ENCODE measurements at regions not wholly inside any gene's neighbourhood (a gene's known extent, or its start where the extent isn't known, plus 50 kb on each side); places are given as distances from the start of the nearest gene placed in this dataset.
"Not testable (repeated sequence)": the region's sequence is repeated elsewhere in the genome, so short reads cannot be mapped to it uniquely, and the experiment has no call there.

GRCh38 chr12:18794000-18794399, 56.1 kb downstream of the CAPZA3 start:
- in situ Hi-C loops (cut with HindIII; ENCODE audit: low sequenced_read_pairs) = no loop called here

DNA sequence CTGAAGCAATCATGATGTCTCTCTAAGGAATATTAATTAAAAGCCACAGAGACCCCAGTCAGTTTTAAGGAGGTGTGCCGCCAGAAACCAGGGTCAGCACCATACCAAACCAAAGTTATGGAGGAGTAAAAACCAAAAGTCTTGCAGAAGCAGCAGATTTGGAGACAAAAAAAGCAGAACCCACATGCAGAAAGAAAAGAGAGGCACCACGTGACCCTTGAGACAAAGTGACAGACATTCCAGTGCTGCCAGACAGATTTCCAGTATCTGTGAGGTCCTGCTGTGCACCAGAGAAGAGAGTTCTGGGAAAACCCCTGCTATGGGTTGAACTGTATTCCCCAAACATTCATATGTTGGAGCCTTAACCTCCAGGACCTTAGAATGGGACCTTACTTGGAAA, 59.7 kb downstream of the CAPZA3 start:
- in situ Hi-C loops (cut with HindIII; ENCODE audit: low sequenced_read_pairs) = no loop called here

GRCh38 chr12:18798535-18799361, 60.8 kb downstream of the CAPZA3 start:
- in situ Hi-C loops (cut with HindIII; ENCODE audit: low sequenced_read_pairs) = no loop called here

DNA sequence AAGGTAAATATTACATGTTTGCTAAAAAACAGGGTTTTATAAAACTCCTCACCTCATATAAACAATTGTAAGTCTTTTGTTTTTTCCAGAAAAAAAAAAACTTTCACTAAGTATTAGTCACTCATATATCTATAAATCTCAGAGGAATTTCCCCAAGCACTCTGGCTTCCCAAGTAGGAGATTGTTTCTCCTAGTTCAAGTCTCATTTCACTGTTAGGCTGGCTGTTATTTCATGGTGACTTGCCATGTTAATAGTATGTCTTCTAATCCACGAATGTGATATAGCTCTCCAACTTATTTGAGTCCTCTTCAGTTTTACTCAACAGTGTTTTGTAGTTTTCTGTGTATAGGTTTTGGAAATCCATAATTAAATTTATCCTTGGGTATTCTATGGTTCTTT, 61.6 kb downstream of the CAPZA3 start:
- in situ Hi-C loops (cut with HindIII; ENCODE audit: low sequenced_read_pairs) = no loop called here

- in situ Hi-C loops (cut with HindIII; ENCODE audit: low sequenced_read_pairs) = no loop called here
Observed at GRCh38 chr12:18805516-18806248, 67.8 kb downstream of the CAPZA3 start.

- in situ Hi-C loops (cut with HindIII; ENCODE audit: low sequenced_read_pairs) = no loop called here
Observed at GRCh38 chr12:18807714-18808113, 69.8 kb downstream of the CAPZA3 start.

DNA sequence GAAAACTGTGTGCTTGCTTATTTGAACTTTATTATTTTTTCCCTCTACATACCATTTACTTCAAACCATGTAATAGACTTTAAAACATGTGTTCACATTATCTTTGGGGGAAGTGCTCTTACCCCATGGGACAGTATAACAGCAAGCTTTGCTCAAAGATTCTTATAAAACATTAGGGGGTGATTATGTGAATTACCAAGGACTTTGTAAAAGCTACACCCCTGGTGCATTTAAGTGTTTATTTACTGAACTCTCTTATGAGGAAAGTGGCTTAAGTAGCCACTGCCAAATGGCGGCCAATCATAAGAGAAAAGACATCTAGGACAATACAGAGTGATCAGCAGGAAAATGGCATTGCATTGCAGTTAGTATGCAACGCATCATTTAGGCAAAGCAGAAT, 70.3 kb downstream of the CAPZA3 start:
- in situ Hi-C loops (cut with HindIII; ENCODE audit: low sequenced_read_pairs) = no loop called here

DNA sequence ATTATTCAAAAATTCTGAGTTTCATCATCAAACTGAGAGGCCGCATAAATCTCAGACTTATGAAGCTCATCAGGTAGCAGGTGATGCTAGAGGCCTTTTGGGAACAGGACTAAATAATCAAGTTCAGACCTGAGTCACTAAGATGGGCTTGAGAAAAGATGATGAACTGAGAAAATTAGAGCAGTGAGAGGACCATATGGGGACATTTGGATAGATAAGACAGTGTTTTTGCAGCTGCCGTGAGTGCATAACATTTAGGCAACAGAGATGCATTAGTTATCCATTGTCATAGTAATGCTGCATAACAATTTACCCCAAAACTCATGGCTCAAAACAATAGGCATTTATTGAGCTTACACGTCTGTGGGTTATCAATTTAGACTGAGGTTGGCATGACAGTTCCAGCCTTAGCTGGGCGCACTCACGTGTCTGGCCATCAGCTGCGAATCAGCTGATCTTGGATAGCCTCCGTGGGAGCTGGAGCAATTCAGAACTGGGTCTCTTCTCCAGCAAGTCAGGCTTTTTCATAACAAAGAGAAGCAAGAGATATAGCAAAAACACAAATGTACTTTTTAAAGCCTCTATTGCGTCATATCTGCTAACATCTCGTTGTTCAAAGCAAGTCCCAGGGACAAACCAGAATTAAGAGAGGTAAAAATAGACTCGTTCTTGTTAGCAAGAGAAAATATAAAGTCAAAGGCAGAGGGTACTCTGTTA, 72.8 kb downstream of the CAPZA3 start:
- in situ Hi-C loops (cut with HindIII; ENCODE audit: low sequenced_read_pairs) = loop anchor here (5.0 to 10.0 kb wide), 2 partner anchors 63 to 646 kb away; no protein-coding TSS in a partner anchor

GRCh38 chr12:18811273-18811672, 73.4 kb downstream of the CAPZA3 start:
- in situ Hi-C loops (cut with HindIII; ENCODE audit: low sequenced_read_pairs) = loop anchor here (5.0 to 10.0 kb wide), 2 partner anchors 64 to 646 kb away; no protein-coding TSS in a partner anchor

GRCh38 chr12:18813753-18814152, 75.8 kb downstream of the CAPZA3 start:
- in situ Hi-C loops (cut with HindIII; ENCODE audit: low sequenced_read_pairs) = loop anchor here (5.0 to 10.0 kb wide), 2 partner anchors 66 to 649 kb away; no protein-coding TSS in a partner anchor

DNA sequence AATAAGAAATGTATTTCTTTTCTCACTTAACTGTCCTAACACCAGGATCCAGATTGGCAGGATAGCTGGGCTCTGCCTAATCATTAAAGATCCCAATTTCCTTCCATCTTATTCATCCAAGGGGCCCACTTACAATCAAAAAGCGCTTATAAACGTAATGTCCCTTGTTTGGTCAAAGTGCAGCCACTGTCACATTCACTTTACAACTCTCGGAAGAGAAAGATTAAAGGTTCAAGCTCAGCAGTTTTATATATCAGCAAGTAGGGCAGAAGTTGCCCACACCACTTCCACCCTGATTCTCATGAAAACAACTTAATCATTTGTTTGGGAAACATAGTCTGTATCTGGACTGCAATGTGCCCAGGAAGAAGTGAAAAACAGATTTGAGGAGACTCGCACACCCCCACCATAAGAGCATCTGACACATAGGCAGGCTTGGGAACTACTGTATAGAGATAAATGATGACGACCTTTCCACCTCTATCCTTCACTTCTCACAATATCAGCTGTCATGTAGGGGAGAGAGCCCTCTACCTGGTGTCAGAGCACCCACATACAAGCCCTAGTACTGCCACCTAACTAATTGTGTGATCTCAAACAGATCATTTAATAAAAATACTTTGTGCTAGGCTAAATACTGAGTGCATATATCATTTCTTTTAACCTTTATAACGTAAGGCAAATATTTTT, 80.8 kb downstream of the CAPZA3 start:
- in situ Hi-C loops (cut with HindIII; ENCODE audit: low sequenced_read_pairs) = loop anchor here (10.0 kb wide), 1 partner anchor 654 kb away; no protein-coding TSS in a partner anchor

- in situ Hi-C loops (cut with HindIII; ENCODE audit: low sequenced_read_pairs) = loop anchor here (10.0 kb wide), 1 partner anchor 655 kb away; no protein-coding TSS in a partner anchor
Observed at GRCh38 chr12:18819484-18819883, 81.6 kb downstream of the CAPZA3 start.

- in situ Hi-C loops (cut with HindIII; ENCODE audit: low sequenced_read_pairs) = no loop called here
Observed at GRCh38 chr12:18823461-18823860, 85.5 kb downstream of the CAPZA3 start.

- in situ Hi-C loops (cut with HindIII; ENCODE audit: low sequenced_read_pairs) = no loop called here
Observed at GRCh38 chr12:18824287-18824686, 86.4 kb downstream of the CAPZA3 start.

DNA sequence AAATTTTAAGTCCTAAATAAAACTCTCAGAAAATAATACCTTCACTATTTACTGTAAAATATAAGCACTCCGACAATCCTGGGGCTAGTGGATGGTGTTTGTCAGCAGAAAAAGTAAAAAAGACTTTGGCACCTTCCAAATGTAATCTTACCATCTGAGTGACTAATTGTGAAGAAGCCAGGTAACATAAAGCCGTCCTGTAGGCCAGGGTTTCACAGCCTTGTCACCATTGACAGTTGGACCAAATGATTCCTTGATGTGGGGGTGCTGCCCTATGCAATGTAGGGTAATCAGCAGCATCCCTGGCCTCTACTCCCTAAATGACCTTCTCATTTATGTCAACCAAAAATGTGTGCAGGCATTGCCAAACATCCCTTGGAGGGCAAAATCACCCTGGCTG, 87.2 kb downstream of the CAPZA3 start:
- in situ Hi-C loops (cut with HindIII; ENCODE audit: low sequenced_read_pairs) = no loop called here

DNA sequence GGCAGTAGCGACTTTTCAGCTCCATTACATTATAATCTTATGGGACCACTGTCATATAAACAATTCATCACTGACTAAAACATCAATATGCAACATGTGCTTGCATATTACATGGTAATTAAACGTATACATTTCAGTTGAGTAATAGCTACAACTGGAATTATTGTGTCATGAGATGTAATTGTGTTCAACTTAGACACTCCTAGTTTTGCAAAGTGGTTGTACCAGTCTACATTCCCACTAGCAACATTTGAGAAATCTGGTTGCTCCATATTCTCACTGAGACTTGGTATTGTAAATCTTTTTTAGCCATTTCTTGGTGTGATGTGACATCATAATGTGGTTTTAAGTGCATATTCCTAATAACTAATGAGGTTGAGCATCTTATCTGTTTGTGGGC, 90.0 kb downstream of the CAPZA3 start:
- in situ Hi-C loops (cut with HindIII; ENCODE audit: low sequenced_read_pairs) = no loop called here

DNA sequence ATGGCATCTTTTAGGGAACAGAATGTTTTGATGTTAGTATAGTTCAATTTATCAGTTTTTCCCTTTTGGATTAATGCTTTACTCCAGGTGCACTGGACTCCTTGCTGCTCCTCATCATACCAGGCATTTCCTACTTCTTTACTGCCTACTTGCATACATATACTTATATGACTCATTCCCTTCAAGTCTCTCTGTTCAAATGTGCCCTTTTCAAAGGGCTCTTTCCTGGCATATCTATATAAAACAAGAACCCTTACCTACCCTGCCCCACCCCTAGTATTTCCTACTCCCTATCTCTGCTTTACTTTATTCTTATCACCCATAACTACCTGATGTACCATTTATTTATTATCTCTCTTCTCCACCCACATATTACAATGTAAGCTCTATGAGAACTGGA, 90.6 kb downstream of the CAPZA3 start:
- in situ Hi-C loops (cut with HindIII; ENCODE audit: low sequenced_read_pairs) = no loop called here

GRCh38 chr12:18828987-18829386, 91.1 kb downstream of the CAPZA3 start:
- in situ Hi-C loops (cut with HindIII; ENCODE audit: low sequenced_read_pairs) = no loop called here

DNA sequence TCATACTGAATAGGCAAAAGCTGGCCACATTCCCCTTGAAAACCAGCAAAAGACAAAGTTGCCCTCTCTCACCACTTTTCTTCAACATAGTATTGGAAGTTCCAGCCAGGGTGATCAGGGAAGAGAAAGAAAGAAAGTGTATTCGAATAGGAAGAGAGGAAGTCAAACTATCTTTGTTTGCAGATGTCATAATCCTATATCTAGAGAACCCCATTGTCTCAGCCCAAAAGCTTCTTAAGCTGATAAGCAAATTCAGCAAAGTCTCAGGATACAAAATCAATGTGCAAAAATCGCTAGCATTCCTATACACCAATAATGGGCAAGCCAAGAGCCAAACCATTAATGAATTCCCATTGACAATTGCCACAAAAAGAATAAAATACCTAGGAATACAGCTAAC, 95.0 kb downstream of the CAPZA3 start:
- in situ Hi-C loops (cut with HindIII; ENCODE audit: low sequenced_read_pairs) = not testable (repeated sequence)

DNA sequence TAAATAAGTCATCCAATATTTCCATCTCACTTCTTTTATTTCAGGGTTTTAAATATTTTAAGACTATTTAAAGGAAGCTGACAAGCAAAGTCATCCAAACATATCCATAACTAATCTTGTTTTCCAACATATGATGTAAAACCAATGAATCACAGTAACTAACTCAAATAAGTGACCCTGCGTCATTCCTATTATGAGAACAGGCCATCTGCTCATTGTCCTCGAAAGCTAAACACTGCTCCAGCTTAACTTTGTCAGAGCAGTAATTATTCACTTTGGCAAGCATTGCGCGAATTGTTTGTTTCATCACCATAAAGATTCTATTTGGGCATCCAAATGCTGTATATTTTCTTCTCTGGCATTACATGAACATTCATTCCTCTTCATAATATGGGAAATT, 99.1 kb downstream of the CAPZA3 start:
- in situ Hi-C loops (cut with HindIII; ENCODE audit: low sequenced_read_pairs) = no loop called here

DNA sequence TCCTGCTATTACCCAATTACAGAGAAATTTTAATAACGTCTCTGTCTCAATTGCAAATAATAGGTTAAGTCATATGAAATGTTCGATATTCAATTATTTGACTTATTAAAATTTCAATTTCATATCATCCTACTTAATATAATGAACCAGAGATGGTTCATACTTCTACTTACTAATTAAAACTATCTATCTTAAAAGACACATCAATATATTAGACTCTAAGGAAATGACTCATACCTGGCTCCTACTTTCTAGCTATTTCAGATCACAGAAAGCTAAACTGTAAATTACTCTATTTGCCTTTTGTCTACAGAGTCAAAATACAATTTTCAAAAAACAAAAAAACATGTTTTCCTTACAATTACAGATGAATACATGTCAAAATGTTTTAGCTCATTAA, 99.6 kb downstream of the CAPZA3 start:
- in situ Hi-C loops (cut with HindIII; ENCODE audit: low sequenced_read_pairs) = no loop called here
